Activated T-cell treated with anti-CD3 and anti-CD28 coated beads, Interleukin-2, amount 50 U/mL, for 72 hours (primary cell): ENCODE measurements at regions not wholly inside any gene's neighbourhood (a gene's known extent, or its start where the extent isn't known, plus 50 kb on each side); places are given as distances from the start of the nearest gene placed in this dataset.

Experiments
- ATAC-seq, 2 donors: fragments of 150-1000 bp; cut with Tn5 transposase; replicated peaks in 1 of 2; 2 replicates each; pipeline ENCODE4 v1.10.0; 2021; ENCODE audit warnings: moderate library complexity in 2 of 2, mild to moderate bottlenecking in 1 of 2
- DNase-seq, 2 donors: peaks; one replicate each; pipeline ENCODE4 v3.0.0; 2021 to 2022; ENCODE audit warnings: mixed read lengths in 1 of 2
- H3K27ac Mint-ChIP-seq: one replicate; pipeline ENCODE4 v1.8.0; 2022; ENCODE audit warnings: mild to moderate bottlenecking, moderate library complexity, mixed read lengths
- H3K27me3 Mint-ChIP-seq: one replicate; pipeline ENCODE4 v1.8.0; 2022; ENCODE audit warnings: low read depth, mixed read lengths
- H3K36me3 Mint-ChIP-seq, 2 donors: one replicate each; pipeline ENCODE4 v1.8.0; 2022; ENCODE audit warnings: mixed read lengths in 2 of 2, mild to moderate bottlenecking in 1 of 2; ENCODE audit not compliant: insufficient read depth in 2 of 2
- H3K4me1 Mint-ChIP-seq: one replicate; pipeline ENCODE4 v1.8.0; 2022; ENCODE audit warnings: low read depth, mixed read lengths
- H3K4me3 Mint-ChIP-seq, 2 donors: one replicate each; pipeline ENCODE4 v1.8.0; 2022; ENCODE audit warnings: mild to moderate bottlenecking in 2 of 2, mixed read lengths in 2 of 2, moderate library complexity in 2 of 2
- H3K9me3 Mint-ChIP-seq, 2 donors: one replicate each; pipeline ENCODE4 v1.8.0; 2022; ENCODE audit warnings: mixed read lengths in 2 of 2

DNA sequence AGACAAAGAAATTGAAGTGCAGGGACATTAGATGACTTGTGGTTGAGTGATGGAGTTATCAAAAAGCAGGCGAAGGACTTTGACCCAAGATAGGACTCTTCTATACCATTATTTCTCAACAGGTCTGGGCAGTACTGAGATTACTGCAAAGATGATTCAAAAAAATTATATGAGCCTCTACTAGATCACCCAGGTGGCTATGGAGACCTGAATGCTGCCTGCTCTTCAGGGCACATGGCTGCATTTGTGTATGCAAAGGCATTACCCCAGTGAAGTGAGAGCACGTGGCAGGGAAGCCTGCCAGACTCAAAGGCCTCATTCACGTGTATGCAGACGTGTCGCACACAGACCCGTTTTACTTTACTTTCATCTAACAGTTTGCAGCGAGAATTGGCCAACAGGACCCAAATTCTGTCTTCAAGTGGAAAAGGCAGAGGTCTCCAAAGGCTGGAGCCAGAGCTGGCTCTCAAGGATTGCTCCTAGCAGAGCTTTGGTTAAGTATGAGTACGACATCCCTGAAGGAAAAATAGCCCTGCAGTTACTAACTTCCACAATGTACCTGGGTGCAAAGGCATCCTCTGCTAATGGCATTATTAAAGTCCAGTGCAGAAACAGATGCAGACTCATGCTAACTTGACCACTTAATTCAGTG lies 113.8 kb upstream of the ARMC2 start:
- Mint-ChIP-seq H3K4me3 (no peak overlapping the region), H3K27ac (no peak overlapping the region), H3K4me1 (peaks cover 12% of the 10 kb centered on the region), H3K9me3 (no peaks in the 10 kb centered on the region), H3K27me3 (peaks cover 16% of the 10 kb centered on the region), H3K36me3 (no peaks in the 10 kb centered on the region)
- DNase-seq = no peak
- no peak for ATAC-seq

DNA sequence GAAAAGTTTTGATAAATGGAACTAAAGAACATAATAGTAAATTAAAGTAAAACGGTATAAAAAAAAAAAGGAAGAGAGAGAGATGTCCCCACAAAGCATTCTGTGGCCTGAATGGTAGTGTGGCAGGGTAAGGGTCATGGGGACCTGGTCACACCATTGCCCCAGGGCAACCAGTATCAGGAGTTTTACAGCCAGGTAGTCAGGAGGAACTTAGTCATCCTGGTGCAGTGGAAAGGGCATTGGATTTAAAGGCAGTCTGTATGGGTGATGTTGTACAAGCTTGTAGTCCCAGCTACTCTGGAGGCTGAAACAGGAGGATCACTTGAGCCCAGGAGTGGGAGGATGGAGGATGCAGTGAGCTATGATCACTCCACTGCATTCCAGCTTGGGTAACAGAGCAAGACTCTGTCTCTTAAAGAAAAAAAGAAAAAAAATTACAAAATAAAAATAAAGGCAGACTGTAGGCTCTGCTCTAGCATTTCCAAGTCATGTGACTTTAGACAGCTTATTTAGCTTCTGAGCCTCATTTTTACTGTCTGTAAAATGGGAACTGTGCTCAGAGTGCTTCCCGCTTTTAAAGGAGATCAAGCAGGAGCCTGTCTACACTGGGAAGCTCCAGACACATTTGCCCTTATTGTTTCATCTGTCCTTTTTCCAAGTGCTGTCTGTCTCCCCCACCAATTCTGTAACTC lies 112.8 kb upstream of the ARMC2 start:
- H3K36me3 Mint-ChIP-seq = no peaks in the 10 kb centered on the region
- no peak overlapping the region for H3K27ac Mint-ChIP-seq
- no peak overlapping the region for H3K4me3 Mint-ChIP-seq
- DNase-seq (no peak), ATAC-seq (no peak)
- peaks cover 17% of the 10 kb centered on the region for H3K27me3 Mint-ChIP-seq
- peaks cover 12% of the 10 kb centered on the region for H3K4me1 Mint-ChIP-seq
- H3K9me3 Mint-ChIP-seq = no peaks in the 10 kb centered on the region

GRCh38 chr6:108736002-108736361 lies 112.2 kb upstream of the ARMC2 start:
- H3K27me3 Mint-ChIP-seq = peaks cover 18% of the 10 kb centered on the region
- H3K9me3 Mint-ChIP-seq = no peaks in the 10 kb centered on the region
- ATAC-seq = no peak
- H3K4me1 Mint-ChIP-seq = peaks cover 12% of the 10 kb centered on the region
- no peak overlapping the region for H3K4me3 Mint-ChIP-seq
- H3K36me3 Mint-ChIP-seq = no peaks in the 10 kb centered on the region
- no peak overlapping the region for H3K27ac Mint-ChIP-seq
- no peak for DNase-seq

- no peak for ATAC-seq
- Mint-ChIP-seq H3K4me1 (peaks cover 12% of the 10 kb centered on the region), H3K27me3 (peaks cover 26% of the 10 kb centered on the region), H3K4me3 (no peak overlapping the region), H3K36me3 (no peaks in the 10 kb centered on the region), H3K9me3 (no peaks in the 10 kb centered on the region), H3K27ac (no peak overlapping the region)
- no peak for DNase-seq
Observed at GRCh38 chr6:108736832-108737231, 111.4 kb upstream of the ARMC2 start.

DNA sequence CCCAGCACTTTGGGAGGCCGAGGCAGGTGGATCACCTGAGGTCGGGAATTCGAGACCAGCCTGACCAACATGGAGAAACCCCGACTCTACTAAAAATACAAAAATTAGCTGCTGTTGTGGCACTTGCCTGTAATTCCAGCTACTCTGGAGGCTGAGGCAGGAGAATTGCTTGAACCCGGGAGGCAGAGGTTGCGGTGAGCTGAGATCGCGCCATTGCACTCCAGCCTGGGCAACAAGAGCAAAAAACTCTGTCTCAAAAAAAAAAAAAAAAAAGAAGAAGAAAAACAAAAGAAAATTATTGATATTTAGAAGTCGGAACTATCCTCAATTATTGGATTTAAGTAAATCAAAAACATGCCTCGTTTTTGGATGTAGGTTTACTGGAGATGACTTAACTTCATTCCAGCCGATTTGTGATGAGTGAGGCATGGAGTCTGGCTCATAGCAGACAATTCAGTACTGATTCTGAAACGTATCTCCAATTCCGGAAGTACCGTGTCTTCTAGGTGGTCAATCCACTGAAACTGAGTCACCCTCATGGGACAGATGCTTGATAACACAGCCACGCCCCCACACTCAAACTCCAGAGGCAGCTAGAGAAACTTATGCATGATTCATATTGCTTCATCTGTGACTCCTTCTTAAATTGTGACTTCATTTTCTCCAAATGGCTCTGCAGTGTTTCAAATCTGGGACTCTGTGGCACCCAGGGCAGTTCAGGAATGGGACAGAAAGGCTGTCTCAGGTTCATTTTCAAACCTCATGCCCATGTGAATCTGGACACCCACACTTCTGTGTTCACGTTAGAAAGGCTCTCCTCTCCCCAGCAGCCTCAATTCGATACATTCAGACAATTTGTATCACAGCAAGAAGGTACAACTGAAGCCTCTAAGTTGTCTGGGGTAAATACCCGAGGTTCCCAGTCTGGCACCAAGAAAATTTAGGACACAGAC lies 110.4 kb upstream of the ARMC2 start:
- peaks cover 12% of the 10 kb centered on the region for H3K4me1 Mint-ChIP-seq
- H3K4me3 Mint-ChIP-seq = peak overlapping the region in 1 of 2 donors; percentile 37
- H3K36me3 Mint-ChIP-seq = no peaks in the 10 kb centered on the region
- peaks cover 32% of the 10 kb centered on the region for H3K27me3 Mint-ChIP-seq
- ATAC-seq = peak; percentile 79 to 91
- H3K9me3 Mint-ChIP-seq = no peaks in the 10 kb centered on the region
- no peak overlapping the region for H3K27ac Mint-ChIP-seq
- DNase-seq = peak; percentile 56 to 57

- no peaks in the 10 kb centered on the region for H3K36me3 Mint-ChIP-seq
- H3K4me1 Mint-ChIP-seq = peaks cover 12% of the 10 kb centered on the region
- DNase-seq (no peak), ATAC-seq (no peak)
- no peak overlapping the region for H3K4me3 Mint-ChIP-seq
- no peaks in the 10 kb centered on the region for H3K9me3 Mint-ChIP-seq
- H3K27ac Mint-ChIP-seq = no peak overlapping the region
- H3K27me3 Mint-ChIP-seq = peaks cover 40% of the 10 kb centered on the region
Observed at GRCh38 chr6:108738684-108739416, 109.4 kb upstream of the ARMC2 start.

- Mint-ChIP-seq H3K36me3 (no peaks in the 10 kb centered on the region), H3K27ac (no peak overlapping the region), H3K4me1 (peaks cover 12% of the 10 kb centered on the region), H3K27me3 (peaks cover 45% of the 10 kb centered on the region), H3K4me3 (no peak overlapping the region), H3K9me3 (no peaks in the 10 kb centered on the region)
- ATAC-seq (no peak), DNase-seq (no peak)
Observed at GRCh38 chr6:108739496-108740330, 108.5 kb upstream of the ARMC2 start.

DNA sequence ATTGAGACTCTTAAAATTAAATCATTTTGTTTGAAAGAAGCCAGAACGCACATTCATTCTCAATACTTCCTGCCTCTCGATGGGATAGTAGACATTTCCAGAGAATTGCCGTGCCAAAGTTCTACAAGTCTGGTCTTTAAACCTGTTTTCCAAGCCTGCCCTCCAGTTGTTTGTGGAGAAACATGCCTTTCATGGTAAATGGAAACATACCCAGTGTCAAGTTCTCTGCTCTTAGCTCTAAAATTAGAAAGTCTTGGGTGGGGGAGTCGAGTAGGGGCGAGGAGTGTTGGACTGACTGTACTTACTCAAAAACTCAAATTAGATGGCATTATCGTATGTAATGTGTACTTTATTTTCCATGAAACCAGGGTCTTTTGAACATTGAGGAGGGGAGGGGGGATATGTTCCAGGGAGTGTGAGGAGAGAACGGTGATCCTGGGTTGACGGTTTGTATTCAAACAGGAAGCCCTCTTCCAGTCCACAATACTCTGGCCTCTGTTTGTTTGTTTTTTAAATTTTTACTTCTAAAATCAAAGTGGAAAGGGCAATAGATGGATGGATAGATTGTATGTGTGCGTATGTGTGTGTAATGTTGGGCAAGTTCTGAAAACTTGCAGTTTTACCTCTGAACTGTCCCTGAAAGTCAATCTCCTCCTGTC lies 106.8 kb upstream of the ARMC2 start:
- DNase-seq (no peak), ATAC-seq (no peak)
- no peak overlapping the region for H3K27ac Mint-ChIP-seq
- H3K9me3 Mint-ChIP-seq = no peaks in the 10 kb centered on the region
- H3K4me3 Mint-ChIP-seq = no peak overlapping the region
- peaks cover 50% of the 10 kb centered on the region for H3K27me3 Mint-ChIP-seq
- H3K36me3 Mint-ChIP-seq = no peaks in the 10 kb centered on the region
- peaks cover 12% of the 10 kb centered on the region for H3K4me1 Mint-ChIP-seq

DNA sequence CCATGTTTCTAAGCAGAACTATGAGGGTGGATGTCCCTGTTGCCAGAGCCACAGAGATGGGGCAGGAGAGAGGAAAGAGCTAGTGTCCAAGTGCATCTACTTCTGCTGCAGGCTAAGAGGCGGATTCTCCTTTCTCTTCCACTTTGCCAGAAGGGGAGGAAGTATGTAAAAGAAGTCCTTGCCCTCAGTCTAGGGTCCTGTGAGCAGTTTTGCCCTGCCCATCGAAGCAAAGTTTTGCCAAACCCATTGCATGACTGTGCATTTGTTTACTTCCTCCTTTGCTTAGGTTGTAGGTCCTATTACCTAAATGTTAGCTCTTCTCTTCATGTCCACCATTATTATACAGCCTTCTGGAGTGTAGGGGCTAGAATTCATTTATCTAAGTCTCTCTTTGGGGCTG lies 106.2 kb upstream of the ARMC2 start:
- DNase-seq (no peak), ATAC-seq (no peak)
- Mint-ChIP-seq H3K36me3 (no peaks in the 10 kb centered on the region), H3K27ac (no peak overlapping the region), H3K4me1 (peaks cover 12% of the 10 kb centered on the region), H3K27me3 (peaks cover 50% of the 10 kb centered on the region), H3K9me3 (no peaks in the 10 kb centered on the region), H3K4me3 (no peak overlapping the region)

DNA sequence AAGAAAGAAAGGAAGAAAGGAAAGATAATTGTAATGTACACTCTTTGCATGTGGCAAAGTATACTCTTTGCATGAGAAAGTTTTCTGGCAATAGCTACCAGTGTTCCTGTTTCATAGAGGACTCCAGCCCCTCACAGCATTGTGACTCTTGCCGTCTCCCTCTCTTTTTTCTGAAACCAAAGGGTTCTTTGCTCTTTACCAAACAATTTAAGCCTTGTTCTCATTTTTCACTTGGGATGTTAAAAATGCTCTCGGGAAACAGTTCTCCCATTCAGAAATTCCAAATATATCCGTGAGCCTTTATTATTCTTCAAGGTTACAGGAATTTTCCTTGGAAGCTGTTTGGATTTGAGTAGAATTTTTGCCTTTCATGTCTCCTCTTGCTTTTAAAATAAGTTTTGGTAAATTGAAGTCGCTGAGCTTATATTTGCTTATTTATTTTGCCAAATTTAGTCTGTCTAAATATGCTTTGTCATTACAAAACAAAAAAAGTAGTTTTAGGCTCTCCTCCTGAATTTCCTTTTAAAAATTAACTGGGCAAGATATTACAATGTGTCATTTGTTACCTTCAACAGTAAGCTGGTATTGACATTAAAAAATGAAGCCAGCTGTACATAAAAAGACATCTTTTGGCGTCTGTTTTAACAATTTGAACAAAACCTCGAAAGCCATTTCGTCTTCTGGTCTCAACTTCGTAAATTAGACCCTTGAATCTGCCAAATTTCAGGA lies 103.8 kb upstream of the ARMC2 start:
- Mint-ChIP-seq H3K9me3 (no peaks in the 10 kb centered on the region), H3K4me1 (peaks cover 11% of the 10 kb centered on the region), H3K27me3 (peaks cover 40% of the 10 kb centered on the region), H3K4me3 (no peak overlapping the region), H3K27ac (no peak overlapping the region), H3K36me3 (no peaks in the 10 kb centered on the region)
- no peak for DNase-seq
- ATAC-seq = no peak

DNA sequence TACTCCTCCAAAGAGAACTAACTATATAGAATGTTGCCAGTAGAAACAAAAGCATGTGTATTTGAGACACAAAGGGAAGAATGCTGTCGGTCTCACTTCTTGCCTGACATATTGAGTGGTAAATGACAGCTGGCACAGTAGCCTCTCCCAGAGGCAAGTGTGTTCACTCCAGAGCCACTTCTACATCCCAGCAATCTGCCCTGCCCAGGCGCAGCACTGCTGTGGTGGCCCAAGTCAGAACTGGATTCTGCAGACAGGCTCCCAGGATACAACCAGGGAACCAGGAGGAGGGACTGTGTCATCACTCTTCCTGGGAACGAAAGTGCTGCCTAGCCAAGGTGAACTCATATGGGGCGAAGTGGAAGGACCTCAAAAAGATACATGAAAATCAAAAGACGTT lies 103.2 kb upstream of the ARMC2 start:
- H3K4me3 Mint-ChIP-seq = no peak overlapping the region
- no peak for DNase-seq
- ATAC-seq = no peak
- no peaks in the 10 kb centered on the region for H3K9me3 Mint-ChIP-seq
- H3K4me1 Mint-ChIP-seq = peaks cover 11% of the 10 kb centered on the region
- H3K27ac Mint-ChIP-seq = no peak overlapping the region
- H3K27me3 Mint-ChIP-seq = peaks cover 34% of the 10 kb centered on the region
- H3K36me3 Mint-ChIP-seq = no peaks in the 10 kb centered on the region
